Ramos (cell line): ENCODE measurements at regions not wholly inside any gene's neighbourhood (a gene's known extent, or its start where the extent isn't known, plus 50 kb on each side); places are given as distances from the start of the nearest gene placed in this dataset.

Source experiments
- in situ Hi-C: fragments of 300-500 bp; cut with MboI; formaldehyde crosslinking; loops from one replicate; pipeline ENCODE4 v1.14.3; 2022; ENCODE audit warnings: low sequenced_read_pairs; ENCODE audit not compliant: unreplicated experiment

GRCh38 chr20:18957328-18957727 lies 143.7 kb downstream of the SCP2D1 start:
- in situ Hi-C loops: no loop called here

GRCh38 chr20:18971121-18971520 lies 157.5 kb downstream of the SCP2D1 start:
- in situ Hi-C loops: no loop called here

GRCh38 chr20:18971574-18971973 lies 158.0 kb downstream of the SCP2D1 start:
- in situ Hi-C loops: no loop called here

- in situ Hi-C loops: no loop called here
These were observed 158.8 kb downstream of the SCP2D1 start for GRCh38 chr20:18972251-18972876.

- in situ Hi-C loops: no loop called here
These were observed 160.1 kb downstream of the SCP2D1 start for GRCh38 chr20:18973529-18974173.

GRCh38 chr20:18974660-18975059 lies 161.1 kb downstream of the SCP2D1 start:
- in situ Hi-C loops: no loop called here

- in situ Hi-C loops: no loop called here
These were observed 163.9 kb downstream of the SCP2D1 start for GRCh38 chr20:18977441-18977840.

GRCh38 chr20:18978311-18978710 lies 164.7 kb downstream of the SCP2D1 start:
- in situ Hi-C loops: no loop called here

GRCh38 chr20:18979132-18979531 lies 165.5 kb downstream of the SCP2D1 start:
- in situ Hi-C loops: no loop called here

GRCh38 chr20:18981962-18982539 lies 168.5 kb downstream of the SCP2D1 start:
- in situ Hi-C loops: no loop called here

GRCh38 chr20:18983796-18984195 lies 170.2 kb downstream of the SCP2D1 start:
- in situ Hi-C loops: no loop called here

- in situ Hi-C loops: no loop called here
These were observed 170.9 kb downstream of the SCP2D1 start for GRCh38 chr20:18984238-18985200.

GRCh38 chr20:18985551-18985950 lies 172.0 kb downstream of the SCP2D1 start:
- in situ Hi-C loops: no loop called here

GRCh38 chr20:18986146-18986830 lies 172.7 kb downstream of the SCP2D1 start:
- in situ Hi-C loops: no loop called here

GRCh38 chr20:18986895-18987580 lies 173.5 kb downstream of the SCP2D1 start:
- in situ Hi-C loops: no loop called here

- in situ Hi-C loops: no loop called here
These were observed 174.3 kb downstream of the SCP2D1 start for GRCh38 chr20:18987781-18988360.

GRCh38 chr20:18988701-18989100 lies 175.1 kb downstream of the SCP2D1 start:
- in situ Hi-C loops: no loop called here

- in situ Hi-C loops: no loop called here
These were observed 176.3 kb downstream of the SCP2D1 start for GRCh38 chr20:18989736-18990474.

- in situ Hi-C loops: no loop called here
These were observed 177.4 kb downstream of the SCP2D1 start for GRCh38 chr20:18991012-18991411.
